ENCODE measurements at regions not wholly inside any gene's neighbourhood (a gene's known extent, or its start where the extent isn't known, plus 50 kb on each side); places are given as distances from the start of the nearest gene placed in this dataset.

DNA sequence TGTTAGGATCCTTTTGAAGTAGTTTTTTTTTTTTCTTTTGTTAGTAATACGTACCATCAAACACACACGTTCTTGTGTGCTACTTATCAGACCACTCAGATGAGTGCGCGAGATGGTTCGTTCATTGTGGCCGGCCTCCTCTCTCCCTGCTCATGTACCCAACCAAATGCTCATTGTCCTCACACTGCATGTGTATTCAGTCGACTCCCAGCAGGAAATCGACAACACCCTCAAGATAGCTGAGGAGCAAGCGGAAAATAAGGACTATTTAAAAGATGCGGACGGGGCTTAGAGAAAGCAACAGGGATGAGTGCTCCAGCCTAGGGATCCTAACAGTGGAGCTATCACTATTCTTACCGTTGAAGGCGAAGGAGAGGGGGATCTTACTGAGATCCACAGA lies 72.9 kb upstream of the GUCY1A1 start:
- H3K27ac ChIP-seq: no peak overlapping the region
- no peaks in the 10 kb centered on the region for H3K36me3 ChIP-seq
- DNase-seq (no peak), ATAC-seq (no peak)
- intact Hi-C loops (cut with DNase I; ENCODE audit: low total_unique reads) (no loop called here), in situ Hi-C loops (cut with MboI; ENCODE audit: low sequenced_read_pairs in 4 of 4) (no loop called here)
- H3K4me3 ChIP-seq: no peak overlapping the region
- H3K27me3 ChIP-seq: no peaks in the 10 kb centered on the region
- no peak for TF ChIP-seq CTCF (IDR thresholded peaks at IDR 0.05 in 4 of 5, conservative IDR thresholded peaks at IDR 0.05 in 1 of 5)
- H3K4me1 ChIP-seq: no peaks in the 10 kb centered on the region
- H3K9me3 ChIP-seq: no peaks in the 10 kb centered on the region

- no peak for ATAC-seq
- no peak for DNase-seq
- no peak overlapping the region for H3K4me3 ChIP-seq
- H3K9me3 ChIP-seq: no peaks in the 10 kb centered on the region
- TF ChIP-seq POLR2A (IDR thresholded peaks at IDR 0.05) (no peak), CTCF (IDR thresholded peaks at IDR 0.05 in 4 of 5, conservative IDR thresholded peaks at IDR 0.05 in 1 of 5) (no peak)
- H3K27ac ChIP-seq: no peak overlapping the region
- H3K36me3 ChIP-seq: no peaks in the 10 kb centered on the region
- H3K27me3 ChIP-seq: no peaks in the 10 kb centered on the region
- intact Hi-C loops (cut with DNase I; ENCODE audit: low total_unique reads): no loop called here
- H3K4me1 ChIP-seq: no peaks in the 10 kb centered on the region
- in situ Hi-C loops (cut with MboI; ENCODE audit: low sequenced_read_pairs in 4 of 4): no loop called here
These were observed 73.7 kb upstream of the GUCY1A1 start for GRCh38 chr4:155592938-155593297.

GRCh38 chr4:155592179-155592937 lies 74.3 kb upstream of the GUCY1A1 start:
- no peak for DNase-seq
- Histone ChIP-seq H3K27ac (no peak overlapping the region), H3K27me3 (no peaks in the 10 kb centered on the region)

GRCh38 chr4:155591738-155592143 lies 74.9 kb upstream of the GUCY1A1 start:
- in situ Hi-C loops (cut with MboI; ENCODE audit: low sequenced_read_pairs in 4 of 4): no loop called here
- Histone ChIP-seq H3K36me3 (no peaks in the 10 kb centered on the region), H3K27ac (no peak overlapping the region), H3K27me3 (no peaks in the 10 kb centered on the region), H3K9me3 (no peaks in the 10 kb centered on the region), H3K4me3 (no peak overlapping the region), H3K4me1 (no peaks in the 10 kb centered on the region)
- TF ChIP-seq CTCF (IDR thresholded peaks at IDR 0.05 in 4 of 5, conservative IDR thresholded peaks at IDR 0.05 in 1 of 5) (no peak), POLR2A (IDR thresholded peaks at IDR 0.05) (no peak)
- intact Hi-C loops (cut with DNase I; ENCODE audit: low total_unique reads): no loop called here
- DNase-seq: no peak
- no peak for ATAC-seq

More at GRCh38 chr4:155592179-155592937, 74.3 kb upstream of the GUCY1A1 start:
- ATAC-seq: peak in 1 of 2 donors; percentile 26
- no peak for TF ChIP-seq CTCF (IDR thresholded peaks at IDR 0.05 in 4 of 5, conservative IDR thresholded peaks at IDR 0.05 in 1 of 5)
- TF ChIP-seq POLR2A (IDR thresholded peaks at IDR 0.05): no peak
- Histone ChIP-seq H3K9me3 (no peaks in the 10 kb centered on the region), H3K36me3 (no peaks in the 10 kb centered on the region), H3K4me1 (no peaks in the 10 kb centered on the region), H3K4me3 (no peak overlapping the region)
- intact Hi-C loops (cut with DNase I; ENCODE audit: low total_unique reads) (no loop called here), in situ Hi-C loops (cut with MboI; ENCODE audit: low sequenced_read_pairs in 4 of 4) (no loop called here)

Measured in gastrocnemius medialis (tissue), 4 donors.